HEK293T (cell line): ENCODE measurements at regions not wholly inside any gene's neighbourhood (a gene's known extent, or its start where the extent isn't known, plus 50 kb on each side); places are given as distances from the start of the nearest gene placed in this dataset.

ENCODE experiments used
- ARNT ChIP-seq: fragments of 450-650 bp; IDR thresholded peaks from 2 replicates; pipeline ENCODE4 v1.6.1; 2017; ENCODE audit warnings: mild to moderate bottlenecking
- BHLHE40 ChIP-seq: fragments of 450-650 bp; IDR thresholded peaks from 2 replicates; pipeline ENCODE4 v1.6.1; 2016; ENCODE audit warnings: mild to moderate bottlenecking, moderate library complexity, borderline replicate concordance
- CTBP1 ChIP-seq: fragments of 450-650 bp; IDR thresholded peaks from 2 replicates; pipeline ENCODE4 v1.6.1; 2016; ENCODE audit warnings: borderline replicate concordance
- ELF4 ChIP-seq: fragments of 450-650 bp; IDR thresholded peaks from 2 replicates; pipeline ENCODE4 v1.6.1; 2017; ENCODE audit warnings: antibody characterized with exemption
- FOXA1 ChIP-seq: fragments of 450-650 bp; IDR thresholded peaks from 2 replicates; pipeline ENCODE4 v1.6.1; 2016; ENCODE audit warnings: mild to moderate bottlenecking
- FOXK2 ChIP-seq: fragments of 450-650 bp; IDR thresholded peaks from 2 replicates; pipeline ENCODE4 v1.6.1; 2016; ENCODE audit warnings: mild to moderate bottlenecking
- SP1 ChIP-seq: fragments of 450-650 bp; IDR thresholded peaks from 2 replicates; pipeline ENCODE4 v1.6.1; 2017
- SUZ12 ChIP-seq: fragments of 450-650 bp; IDR thresholded peaks from 2 replicates; pipeline ENCODE4 v1.6.1; 2016; ENCODE audit warnings: mild to moderate bottlenecking
- ZNF384 ChIP-seq: fragments of 450-650 bp; IDR thresholded peaks from 2 replicates; pipeline ENCODE4 v1.6.1; 2016
- TF ChIP-seq, protein P1 (sequence below): fragments of 450-650 bp; IDR thresholded peaks from 2 replicates; pipeline ENCODE4 v1.6.1; 2016

DNA sequence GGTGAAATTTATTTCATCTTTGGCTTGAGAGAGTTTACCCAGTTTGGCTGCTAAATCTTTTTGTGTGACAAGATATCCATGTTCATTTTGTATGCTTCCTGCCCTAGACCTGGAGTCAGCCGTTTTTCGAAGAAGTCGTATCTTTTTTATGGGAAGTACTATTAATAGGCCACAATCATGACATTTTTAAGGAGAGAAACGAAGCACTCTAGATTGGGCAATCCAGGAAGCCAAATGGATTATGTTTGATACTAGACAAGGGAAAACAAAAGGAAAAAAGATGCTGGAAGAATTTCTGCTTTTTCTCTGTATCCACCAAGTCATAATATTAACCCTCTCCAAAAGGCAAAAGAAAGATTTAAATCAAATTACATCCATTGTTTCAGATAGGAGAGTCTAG lies 214.6 kb downstream of the HDGFL1 start:
- TF ChIP-seq SP1 (no peak), ELF4 (no peak), BHLHE40 (no peak), SUZ12 (no peak), FOXA1 (no peak), FOXK2 (no peak), ZNF384 (no peak), ARNT (no peak), CTBP1 (no peak)
- TF ChIP-seq, protein P1, sequence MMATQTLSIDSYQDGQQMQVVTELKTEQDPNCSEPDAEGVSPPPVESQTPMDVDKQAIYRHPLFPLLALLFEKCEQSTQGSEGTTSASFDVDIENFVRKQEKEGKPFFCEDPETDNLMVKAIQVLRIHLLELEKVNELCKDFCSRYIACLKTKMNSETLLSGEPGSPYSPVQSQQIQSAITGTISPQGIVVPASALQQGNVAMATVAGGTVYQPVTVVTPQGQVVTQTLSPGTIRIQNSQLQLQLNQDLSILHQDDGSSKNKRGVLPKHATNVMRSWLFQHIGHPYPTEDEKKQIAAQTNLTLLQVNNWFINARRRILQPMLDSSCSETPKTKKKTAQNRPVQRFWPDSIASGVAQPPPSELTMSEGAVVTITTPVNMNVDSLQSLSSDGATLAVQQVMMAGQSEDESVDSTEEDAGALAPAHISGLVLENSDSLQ = no peak
